IMR-90 (cell line): ENCODE measurements at regions not wholly inside any gene's neighbourhood (a gene's known extent, or its start where the extent isn't known, plus 50 kb on each side); places are given as distances from the start of the nearest gene placed in this dataset.

Experiments used
- ATAC-seq: fragments of 200-7000 bp; cut with Tn5 transposase; 2 replicates; pipeline ENCODE4 v1.9.1; 2020; ENCODE audit warnings: low read depth, mild to moderate bottlenecking, moderate library complexity
- BruUV-seq: library from RNA; stranded (reverse); fragments of 400-500 nt; replicated peaks from 2 replicates; lab custom pipeline; 2021; lab: Mats Ljungman, UMichigan
- CTCF ChIA-PET: fragments of 300-600 bp; formaldehyde crosslinking; extraction: SDS; loops from one replicate; lab custom pipeline; 2021; ENCODE audit warnings: antibody characterized with exemption; lab: Yijun Ruan, JAX
- POLR2A ChIA-PET: fragments of 300-600 bp; sonication (Branson Sonifier 250); formaldehyde crosslinking; loops from one replicate; lab custom pipeline; 2022; ENCODE audit warnings: antibody characterized with exemption; ENCODE audit not compliant: unreplicated experiment; lab: Charles Lee
- DNase-seq: peaks from one replicate; pipeline ENCODE4 v3.0.0; 2013
- H2AFZ ChIP-seq: replicated peaks from 2 replicates; pipeline ENCODE3; 2013; ENCODE audit warnings: low read length, mild to moderate bottlenecking; ENCODE audit not compliant: poor library complexity
- H2AK5ac ChIP-seq: 2 replicates; pipeline ENCODE4 v1.6.1; 2013; ENCODE audit warnings: low read depth, low read length, inconsistent platforms
- H2AK9ac ChIP-seq: replicated peaks from 2 replicates; pipeline ENCODE3; 2013; ENCODE audit warnings: mild to moderate bottlenecking, low read depth, low read length, moderate library complexity; ENCODE audit not compliant: poor library complexity
- H2BK120ac ChIP-seq: 2 replicates; pipeline ENCODE4 v1.6.1; 2013; ENCODE audit warnings: low read depth, low read length, inconsistent platforms
- H2BK15ac ChIP-seq: 3 replicates; pipeline ENCODE4 v1.6.1; 2013; ENCODE audit warnings: low read depth, low read length, inconsistent platforms
- H2BK20ac ChIP-seq: 2 replicates; pipeline ENCODE4 v1.6.1; 2013; ENCODE audit warnings: low read depth, mild to moderate bottlenecking, inconsistent platforms, low read length, moderate library complexity
- H2BK5ac ChIP-seq: 2 replicates; pipeline ENCODE4 v1.6.1; 2013; ENCODE audit warnings: mild to moderate bottlenecking, low read depth, low read length, inconsistent platforms; ENCODE audit not compliant: poor library complexity, severe bottlenecking
- H3K14ac ChIP-seq: replicated peaks from 2 replicates; pipeline ENCODE4 v1.6.1; 2013; ENCODE audit warnings: low read depth, low read length, inconsistent platforms
- H3K18ac ChIP-seq: 2 replicates; pipeline ENCODE4 v1.6.1; 2013; ENCODE audit warnings: low read depth, low read length, control low read depth
- H3K23ac ChIP-seq: 2 replicates; pipeline ENCODE4 v1.6.1; 2013; ENCODE audit warnings: low read depth, low read length, inconsistent platforms
- H3K27ac ChIP-seq: 2 replicates; pipeline ENCODE4 v1.5.1; 2013; ENCODE audit warnings: mild to moderate bottlenecking, control low read depth, low read length; ENCODE audit not compliant: insufficient read depth
- H3K27me3 ChIP-seq: 2 replicates; pipeline ENCODE4 v1.6.1; 2013; ENCODE audit warnings: low read length; ENCODE audit not compliant: control insufficient read depth, insufficient read depth
- H3K36me3 ChIP-seq: 2 replicates; pipeline ENCODE4 v1.6.1; 2013; ENCODE audit warnings: low read length, mixed read lengths; ENCODE audit not compliant: control insufficient read depth, insufficient read depth
- H3K4ac ChIP-seq: 2 replicates; pipeline ENCODE4 v1.6.1; 2013; ENCODE audit warnings: low read depth, low read length, inconsistent platforms
- H3K4me1 ChIP-seq: 2 replicates; pipeline ENCODE4 v1.6.1; 2013; ENCODE audit warnings: low read length, mixed read lengths; ENCODE audit not compliant: control insufficient read depth, insufficient read depth
- H3K4me2 ChIP-seq: 2 replicates; pipeline ENCODE4 v1.6.1; 2013; ENCODE audit warnings: low read depth, mild to moderate bottlenecking, control low read depth, low read length, moderate library complexity
- H3K4me3 ChIP-seq: 2 replicates; pipeline ENCODE4 v1.5.1; 2013; ENCODE audit warnings: low read depth, mild to moderate bottlenecking, control low read depth, low read length, moderate library complexity; ENCODE audit not compliant: insufficient read depth
- H3K56ac ChIP-seq: 2 replicates; pipeline ENCODE4 v1.6.1; 2013; ENCODE audit warnings: low read length, inconsistent platforms; ENCODE audit not compliant: insufficient read depth; ENCODE audit errors: extremely low read depth
- H3K79me1 ChIP-seq, 2 experiments: 2 replicates each; pipeline ENCODE4 v1.6.1; 2013; ENCODE audit warnings: low read length in 2 of 2, inconsistent platforms in 1 of 2, low read depth in 1 of 2
- H3K9ac ChIP-seq: 2 replicates; pipeline ENCODE4 v1.6.1; 2013; ENCODE audit warnings: low read depth, low read length, control low read depth
- H3K9me1 ChIP-seq: 2 replicates; pipeline ENCODE4 v1.6.1; 2013; ENCODE audit warnings: low read length, inconsistent platforms; ENCODE audit not compliant: insufficient read depth
- H3K9me3 ChIP-seq: 2 replicates; pipeline ENCODE4 v1.6.1; 2013; ENCODE audit warnings: low read length; ENCODE audit not compliant: control insufficient read depth, insufficient read depth
- H4K20me1 ChIP-seq: 2 replicates; pipeline ENCODE4 v1.6.1; 2013; ENCODE audit warnings: low read length, inconsistent platforms; ENCODE audit not compliant: insufficient read depth
- H4K5ac ChIP-seq: 2 replicates; pipeline ENCODE4 v1.6.1; 2013; ENCODE audit warnings: mild to moderate bottlenecking, low read depth, low read length, control low read depth
- H4K8ac ChIP-seq, 2 experiments: 2 replicates each; pipeline ENCODE4 v1.6.1; 2013; ENCODE audit warnings: low read depth in 2 of 2, low read length in 2 of 2, control low read depth in 1 of 2, inconsistent platforms in 1 of 2
- H4K91ac ChIP-seq: 2 replicates; pipeline ENCODE4 v1.6.1; 2013; ENCODE audit warnings: low read depth, low read length, inconsistent platforms; ENCODE audit not compliant: insufficient read depth
- CHD1 ChIP-seq: IDR thresholded peaks from 2 replicates; pipeline ENCODE4 v1.6.1; 2012; ENCODE audit warnings: low read depth, low read length, improper control_type of control experiment
- CTCF ChIP-seq: conservative IDR thresholded peaks from 2 replicates; pipeline ENCODE4 v1.5.1; 2012; ENCODE audit warnings: mild to moderate bottlenecking, low read depth, low read length, improper control_type of control experiment
- ELK1 ChIP-seq: fragments of 150-350 bp; IDR thresholded peaks from 2 replicates; pipeline ENCODE4 v1.6.1; 2016; ENCODE audit warnings: low read depth, mild to moderate bottlenecking, low read length, moderate library complexity, borderline replicate concordance
- MAFK ChIP-seq: IDR thresholded peaks from 2 replicates; pipeline ENCODE4 v1.6.1; 2012; ENCODE audit warnings: low read depth, low read length, improper control_type of control experiment
- MAZ ChIP-seq: IDR thresholded peaks from 2 replicates; pipeline ENCODE4 v1.6.1; 2012; ENCODE audit warnings: low read depth, mild to moderate bottlenecking, low read length, improper control_type of control experiment, moderate library complexity, borderline replicate concordance
- MXI1 ChIP-seq: IDR thresholded peaks from 2 replicates; pipeline ENCODE4 v1.6.1; 2012; ENCODE audit warnings: low read depth, mild to moderate bottlenecking, low read length, moderate library complexity, borderline replicate concordance
- NFE2L2 ChIP-seq: fragments of 150-350 bp; IDR thresholded peaks from 2 replicates; pipeline ENCODE4 v1.6.1; 2016; ENCODE audit warnings: low read depth, mild to moderate bottlenecking, low read length
- RAD21 ChIP-seq: IDR thresholded peaks from 2 replicates; pipeline ENCODE4 v1.6.1; 2012; ENCODE audit warnings: low read length, improper control_type of control experiment
- RCOR1 ChIP-seq: IDR thresholded peaks from 2 replicates; pipeline ENCODE4 v1.6.1; 2012; ENCODE audit warnings: mild to moderate bottlenecking, low read length, improper control_type of control experiment; ENCODE audit not compliant: insufficient replicate concordance
- RFX5 ChIP-seq: IDR thresholded peaks from 2 replicates; pipeline ENCODE4 v1.8.0; 2012; ENCODE audit warnings: low read depth, mild to moderate bottlenecking, low read length, moderate library complexity
- USF2 ChIP-seq: fragments of 150-350 bp; IDR thresholded peaks from 2 replicates; pipeline ENCODE4 v1.6.1; 2017; ENCODE audit warnings: mild to moderate bottlenecking, antibody characterized with exemption, low read length, low read depth
- WGBS, 2 experiments: methylation state at CpG; one replicate each; pipeline versions ENCODE4 v1.1.5 to v1.1.7; 2013; ENCODE audit warnings: missing lambda C conversion rate in 2 of 2; ENCODE audit not compliant: insufficient read length in 1 of 2; ENCODE audit errors: extremely low coverage in 2 of 2; 5-methylcytosine and 5-hydroxymethylcytosine counted together
- dilution Hi-C: fragments of 300-500 bp; cut with HindIII; formaldehyde crosslinking; loops from one replicate; pipeline ENCODE4 v1.14.3; 2018; ENCODE audit warnings: low sequenced_read_pairs; ENCODE audit not compliant: unreplicated experiment
- in situ Hi-C: fragments of 300-500 bp; cut with MboI; formaldehyde crosslinking; loops from 3 replicates; pipeline ENCODE4 v1.14.3; 2019; ENCODE audit warnings: low sequenced_read_pairs, inconsistent platforms, mixed read lengths
- intact Hi-C: fragments of 100-400 bp; cut with micrococcal nuclease; formaldehyde crosslinking; loops from 2 replicates; pipeline ENCODE4 v1.10.0; 2022

GRCh38 chr21:35562876-35563275 lies 497.4 kb downstream of the SETD4 start:
- ATAC-seq (no peak), DNase-seq (peak; percentile 51)
- Histone ChIP-seq H3K27ac (no peak overlapping the region), H2AK9ac (no peak overlapping the region), H2AFZ (no peak overlapping the region), H3K79me1 (0 out of 4 replicates have a peak, but pooled peaks cover 0 to 3% of the 10 kb centered on the region in 2 experiments), H3K36me3 (no peaks in the 10 kb centered on the region), H3K9me3 (no peaks in the 10 kb centered on the region; the same call in 1 of the 2 replicates), H4K20me1 (no peaks in the 10 kb centered on the region), H4K5ac (no peak overlapping the region; the same call in 1 of the 2 replicates), H3K9me1 (peaks cover 25% of the 10 kb centered on the region), H3K56ac (no peak overlapping the region), H2AK5ac (no peak overlapping the region), H3K18ac (peak overlapping the region; percentile 84; the same call in 1 of the 2 replicates), H2BK15ac (peak overlapping the region; percentile 49; the same call in 1 of the 3 replicates), H4K91ac (peak overlapping the region; percentile 46; the same call in 1 of the 2 replicates), H4K8ac (peak overlapping the region in 1 of 2 experiments; percentile 23; a peak in 1 of 4 replicates), H2BK5ac (peak overlapping the region; percentile 73), H3K4me1 (peaks cover 20% of the 10 kb centered on the region), H3K4ac (peak overlapping the region; percentile 96), H2BK120ac (peak overlapping the region; percentile 74), H3K23ac (peak overlapping the region; percentile 78), H3K4me3 (no peak overlapping the region), H2BK20ac (peak overlapping the region; percentile 84), H3K27me3 (no peaks in the 10 kb centered on the region), H3K4me2 (no peak overlapping the region), H3K14ac (peak overlapping the region; percentile 86), H3K9ac (no peak overlapping the region)
- no peak for TF ChIP-seq RCOR1
- no peak for TF ChIP-seq USF2
- no peak for TF ChIP-seq CTCF
- TF ChIP-seq ELK1 = no peak
- TF ChIP-seq RAD21 = no peak
- TF ChIP-seq MAFK = no peak
- no peak for TF ChIP-seq RFX5
- TF ChIP-seq MAZ = no peak
- TF ChIP-seq MXI1 = no peak
- no peak for TF ChIP-seq NFE2L2
- no peak for TF ChIP-seq CHD1
- no CpG with 5 or more reads among the region's 5 CpGs for WGBS, 2 experiments
- intact Hi-C loops (no loop called here), dilution Hi-C loops (no loop called here), in situ Hi-C loops (no loop called here)
- ChIA-PET POLR2A (no interaction called here), CTCF (no interaction called here)
- BruUV-seq = no TSS peak
